PC-9 (cell line): ENCODE measurements at regions not wholly inside any gene's neighbourhood (a gene's known extent, or its start where the extent isn't known, plus 50 kb on each side); places are given as distances from the start of the nearest gene placed in this dataset.

Experiments
- EZH2 ChIP-seq: fragments of 200-600 bp; sonication (generic); IDR thresholded peaks from 2 replicates; pipeline ENCODE4 v1.8.0; 2017; ENCODE audit warnings: antibody characterized with exemption, low read depth
- TF ChIP-seq, protein P1 (sequence below): fragments of 200-600 bp; sonication (generic); conservative IDR thresholded peaks from 2 replicates; pipeline ENCODE4 v1.6.1; 2017; ENCODE audit warnings: mixed run types, antibody characterized with exemption, mild to moderate bottlenecking, moderate library complexity

DNA sequence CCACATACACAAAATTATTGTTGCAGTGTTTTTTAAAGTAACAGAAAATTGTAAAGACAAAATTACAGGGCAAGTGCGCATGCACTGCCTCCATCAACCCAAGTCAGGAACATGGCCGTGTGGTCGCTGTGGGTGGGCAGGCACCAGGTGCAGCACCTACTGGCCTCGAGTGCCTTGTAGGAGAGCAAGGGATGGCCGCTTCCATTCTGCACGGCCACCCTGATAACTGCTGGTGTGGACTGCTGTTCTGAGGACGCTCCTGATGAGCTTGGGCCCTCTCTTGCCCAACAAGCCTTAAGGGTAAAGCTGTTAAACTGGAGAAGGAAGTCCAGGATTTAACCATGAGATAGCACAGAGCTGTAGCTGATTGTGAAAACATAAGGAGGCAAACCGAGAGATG, 124.6 kb upstream of the PPP1R9A start:
- TF ChIP-seq, protein P1, sequence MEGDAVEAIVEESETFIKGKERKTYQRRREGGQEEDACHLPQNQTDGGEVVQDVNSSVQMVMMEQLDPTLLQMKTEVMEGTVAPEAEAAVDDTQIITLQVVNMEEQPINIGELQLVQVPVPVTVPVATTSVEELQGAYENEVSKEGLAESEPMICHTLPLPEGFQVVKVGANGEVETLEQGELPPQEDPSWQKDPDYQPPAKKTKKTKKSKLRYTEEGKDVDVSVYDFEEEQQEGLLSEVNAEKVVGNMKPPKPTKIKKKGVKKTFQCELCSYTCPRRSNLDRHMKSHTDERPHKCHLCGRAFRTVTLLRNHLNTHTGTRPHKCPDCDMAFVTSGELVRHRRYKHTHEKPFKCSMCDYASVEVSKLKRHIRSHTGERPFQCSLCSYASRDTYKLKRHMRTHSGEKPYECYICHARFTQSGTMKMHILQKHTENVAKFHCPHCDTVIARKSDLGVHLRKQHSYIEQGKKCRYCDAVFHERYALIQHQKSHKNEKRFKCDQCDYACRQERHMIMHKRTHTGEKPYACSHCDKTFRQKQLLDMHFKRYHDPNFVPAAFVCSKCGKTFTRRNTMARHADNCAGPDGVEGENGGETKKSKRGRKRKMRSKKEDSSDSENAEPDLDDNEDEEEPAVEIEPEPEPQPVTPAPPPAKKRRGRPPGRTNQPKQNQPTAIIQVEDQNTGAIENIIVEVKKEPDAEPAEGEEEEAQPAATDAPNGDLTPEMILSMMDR = no peak
- TF ChIP-seq EZH2 = no peak
